IMR-90 (cell line): ENCODE measurements at regions not wholly inside any gene's neighbourhood (a gene's known extent, or its start where the extent isn't known, plus 50 kb on each side); places are given as distances from the start of the nearest gene placed in this dataset.

Source experiments
- ATAC-seq: fragments of 200-7000 bp; cut with Tn5 transposase; 2 replicates; pipeline ENCODE4 v1.9.1; 2020; ENCODE audit warnings: low read depth, mild to moderate bottlenecking, moderate library complexity
- BruUV-seq: library from RNA; stranded (reverse); fragments of 400-500 nt; replicated peaks from 2 replicates; lab custom pipeline; 2021; lab: Mats Ljungman, UMichigan
- CTCF ChIA-PET: fragments of 300-600 bp; formaldehyde crosslinking; extraction: SDS; loops from one replicate; lab custom pipeline; 2021; ENCODE audit warnings: antibody characterized with exemption; lab: Yijun Ruan, JAX
- POLR2A ChIA-PET: fragments of 300-600 bp; sonication (Branson Sonifier 250); formaldehyde crosslinking; loops from one replicate; lab custom pipeline; 2022; ENCODE audit warnings: antibody characterized with exemption; ENCODE audit not compliant: unreplicated experiment; lab: Charles Lee
- DNase-seq: peaks from one replicate; pipeline ENCODE4 v3.0.0; 2013
- H2AFZ ChIP-seq: replicated peaks from 2 replicates; pipeline ENCODE3; 2013; ENCODE audit warnings: low read length, mild to moderate bottlenecking; ENCODE audit not compliant: poor library complexity
- H2AK5ac ChIP-seq: 2 replicates; pipeline ENCODE4 v1.6.1; 2013; ENCODE audit warnings: low read depth, low read length, inconsistent platforms
- H2AK9ac ChIP-seq: replicated peaks from 2 replicates; pipeline ENCODE3; 2013; ENCODE audit warnings: mild to moderate bottlenecking, low read depth, low read length, moderate library complexity; ENCODE audit not compliant: poor library complexity
- H2BK120ac ChIP-seq: 2 replicates; pipeline ENCODE4 v1.6.1; 2013; ENCODE audit warnings: low read depth, low read length, inconsistent platforms
- H2BK15ac ChIP-seq: 3 replicates; pipeline ENCODE4 v1.6.1; 2013; ENCODE audit warnings: low read depth, low read length, inconsistent platforms
- H2BK20ac ChIP-seq: 2 replicates; pipeline ENCODE4 v1.6.1; 2013; ENCODE audit warnings: low read depth, mild to moderate bottlenecking, inconsistent platforms, low read length, moderate library complexity
- H2BK5ac ChIP-seq: 2 replicates; pipeline ENCODE4 v1.6.1; 2013; ENCODE audit warnings: mild to moderate bottlenecking, low read depth, low read length, inconsistent platforms; ENCODE audit not compliant: poor library complexity, severe bottlenecking
- H3K14ac ChIP-seq: replicated peaks from 2 replicates; pipeline ENCODE4 v1.6.1; 2013; ENCODE audit warnings: low read depth, low read length, inconsistent platforms
- H3K18ac ChIP-seq: 2 replicates; pipeline ENCODE4 v1.6.1; 2013; ENCODE audit warnings: low read depth, low read length, control low read depth
- H3K23ac ChIP-seq: 2 replicates; pipeline ENCODE4 v1.6.1; 2013; ENCODE audit warnings: low read depth, low read length, inconsistent platforms
- H3K27ac ChIP-seq: 2 replicates; pipeline ENCODE4 v1.5.1; 2013; ENCODE audit warnings: mild to moderate bottlenecking, control low read depth, low read length; ENCODE audit not compliant: insufficient read depth
- H3K27me3 ChIP-seq: 2 replicates; pipeline ENCODE4 v1.6.1; 2013; ENCODE audit warnings: low read length; ENCODE audit not compliant: control insufficient read depth, insufficient read depth
- H3K36me3 ChIP-seq: 2 replicates; pipeline ENCODE4 v1.6.1; 2013; ENCODE audit warnings: low read length, mixed read lengths; ENCODE audit not compliant: control insufficient read depth, insufficient read depth
- H3K4ac ChIP-seq: 2 replicates; pipeline ENCODE4 v1.6.1; 2013; ENCODE audit warnings: low read depth, low read length, inconsistent platforms
- H3K4me1 ChIP-seq: 2 replicates; pipeline ENCODE4 v1.6.1; 2013; ENCODE audit warnings: low read length, mixed read lengths; ENCODE audit not compliant: control insufficient read depth, insufficient read depth
- H3K4me2 ChIP-seq: 2 replicates; pipeline ENCODE4 v1.6.1; 2013; ENCODE audit warnings: low read depth, mild to moderate bottlenecking, control low read depth, low read length, moderate library complexity
- H3K4me3 ChIP-seq: 2 replicates; pipeline ENCODE4 v1.5.1; 2013; ENCODE audit warnings: low read depth, mild to moderate bottlenecking, control low read depth, low read length, moderate library complexity; ENCODE audit not compliant: insufficient read depth
- H3K56ac ChIP-seq: 2 replicates; pipeline ENCODE4 v1.6.1; 2013; ENCODE audit warnings: low read length, inconsistent platforms; ENCODE audit not compliant: insufficient read depth; ENCODE audit errors: extremely low read depth
- H3K79me1 ChIP-seq, 2 experiments: 2 replicates each; pipeline ENCODE4 v1.6.1; 2013; ENCODE audit warnings: low read length in 2 of 2, inconsistent platforms in 1 of 2, low read depth in 1 of 2
- H3K9ac ChIP-seq: 2 replicates; pipeline ENCODE4 v1.6.1; 2013; ENCODE audit warnings: low read depth, low read length, control low read depth
- H3K9me1 ChIP-seq: 2 replicates; pipeline ENCODE4 v1.6.1; 2013; ENCODE audit warnings: low read length, inconsistent platforms; ENCODE audit not compliant: insufficient read depth
- H3K9me3 ChIP-seq: 2 replicates; pipeline ENCODE4 v1.6.1; 2013; ENCODE audit warnings: low read length; ENCODE audit not compliant: control insufficient read depth, insufficient read depth
- H4K20me1 ChIP-seq: 2 replicates; pipeline ENCODE4 v1.6.1; 2013; ENCODE audit warnings: low read length, inconsistent platforms; ENCODE audit not compliant: insufficient read depth
- H4K5ac ChIP-seq: 2 replicates; pipeline ENCODE4 v1.6.1; 2013; ENCODE audit warnings: mild to moderate bottlenecking, low read depth, low read length, control low read depth
- H4K8ac ChIP-seq, 2 experiments: 2 replicates each; pipeline ENCODE4 v1.6.1; 2013; ENCODE audit warnings: low read depth in 2 of 2, low read length in 2 of 2, control low read depth in 1 of 2, inconsistent platforms in 1 of 2
- H4K91ac ChIP-seq: 2 replicates; pipeline ENCODE4 v1.6.1; 2013; ENCODE audit warnings: low read depth, low read length, inconsistent platforms; ENCODE audit not compliant: insufficient read depth
- BHLHE40 ChIP-seq: fragments of 150-350 bp; IDR thresholded peaks from 2 replicates; pipeline ENCODE4 v1.6.1; 2016; ENCODE audit warnings: mild to moderate bottlenecking, low read depth, low read length
- CEBPB ChIP-seq: IDR thresholded peaks from 2 replicates; pipeline ENCODE4 v1.6.1; 2012; ENCODE audit warnings: low read depth, low read length, improper control_type of control experiment
- CHD1 ChIP-seq: IDR thresholded peaks from 2 replicates; pipeline ENCODE4 v1.6.1; 2012; ENCODE audit warnings: low read depth, low read length, improper control_type of control experiment
- CTCF ChIP-seq: conservative IDR thresholded peaks from 2 replicates; pipeline ENCODE4 v1.5.1; 2012; ENCODE audit warnings: mild to moderate bottlenecking, low read depth, low read length, improper control_type of control experiment
- FOS ChIP-seq: fragments of 150-350 bp; IDR thresholded peaks from 2 replicates; pipeline ENCODE4 v1.6.1; 2016; ENCODE audit warnings: low read depth, low read length
- MAFK ChIP-seq: IDR thresholded peaks from 2 replicates; pipeline ENCODE4 v1.6.1; 2012; ENCODE audit warnings: low read depth, low read length, improper control_type of control experiment
- MAZ ChIP-seq: IDR thresholded peaks from 2 replicates; pipeline ENCODE4 v1.6.1; 2012; ENCODE audit warnings: low read depth, mild to moderate bottlenecking, low read length, improper control_type of control experiment, moderate library complexity, borderline replicate concordance
- MXI1 ChIP-seq: IDR thresholded peaks from 2 replicates; pipeline ENCODE4 v1.6.1; 2012; ENCODE audit warnings: low read depth, mild to moderate bottlenecking, low read length, moderate library complexity, borderline replicate concordance
- NFE2L2 ChIP-seq: fragments of 150-350 bp; IDR thresholded peaks from 2 replicates; pipeline ENCODE4 v1.6.1; 2016; ENCODE audit warnings: low read depth, mild to moderate bottlenecking, low read length
- POLR2A ChIP-seq: IDR thresholded peaks from 2 replicates; pipeline ENCODE4 v1.6.1; 2012; ENCODE audit warnings: mild to moderate bottlenecking, low read depth, low read length
- RAD21 ChIP-seq: IDR thresholded peaks from 2 replicates; pipeline ENCODE4 v1.6.1; 2012; ENCODE audit warnings: low read length, improper control_type of control experiment
- RCOR1 ChIP-seq: IDR thresholded peaks from 2 replicates; pipeline ENCODE4 v1.6.1; 2012; ENCODE audit warnings: mild to moderate bottlenecking, low read length, improper control_type of control experiment; ENCODE audit not compliant: insufficient replicate concordance
- RFX5 ChIP-seq: IDR thresholded peaks from 2 replicates; pipeline ENCODE4 v1.8.0; 2012; ENCODE audit warnings: low read depth, mild to moderate bottlenecking, low read length, moderate library complexity
- SMC3 ChIP-seq: fragments of 150-350 bp; IDR thresholded peaks from 2 replicates; pipeline ENCODE4 v1.6.1; 2016; ENCODE audit warnings: low read depth, mild to moderate bottlenecking, antibody characterized with exemption, low read length, moderate library complexity
- WGBS, 2 experiments: methylation state at CpG; one replicate each; pipeline versions ENCODE4 v1.1.5 to v1.1.7; 2013; ENCODE audit warnings: missing lambda C conversion rate in 2 of 2; ENCODE audit not compliant: insufficient read length in 1 of 2; ENCODE audit errors: extremely low coverage in 2 of 2; 5-methylcytosine and 5-hydroxymethylcytosine counted together
- dilution Hi-C: fragments of 300-500 bp; cut with HindIII; formaldehyde crosslinking; loops from one replicate; pipeline ENCODE4 v1.14.3; 2018; ENCODE audit warnings: low sequenced_read_pairs; ENCODE audit not compliant: unreplicated experiment
- in situ Hi-C: fragments of 300-500 bp; cut with MboI; formaldehyde crosslinking; loops from 3 replicates; pipeline ENCODE4 v1.14.3; 2019; ENCODE audit warnings: low sequenced_read_pairs, inconsistent platforms, mixed read lengths
- intact Hi-C: fragments of 100-400 bp; cut with micrococcal nuclease; formaldehyde crosslinking; loops from 2 replicates; pipeline ENCODE4 v1.10.0; 2022
- TF ChIP-seq, protein P1 (sequence below): fragments of 150-350 bp; IDR thresholded peaks from 2 replicates; pipeline ENCODE4 v1.6.1; 2017; ENCODE audit warnings: mild to moderate bottlenecking, antibody characterized with exemption, low read length, low read depth
- TF ChIP-seq, protein P2 (sequence below): fragments of 150-350 bp; IDR thresholded peaks from 2 replicates; pipeline ENCODE4 v1.6.1; 2016; ENCODE audit warnings: low read depth, mild to moderate bottlenecking, low read length, moderate library complexity, borderline replicate concordance

- H3K18ac ChIP-seq, result no peak overlapping the region
- DNase-seq (no peak), ATAC-seq (no peak)
- no peaks in the 10 kb centered on the region for H3K4me1 ChIP-seq
- no TSS peak for BruUV-seq
- H3K9me3 ChIP-seq, result peaks cover 2% of the 10 kb centered on the region; the same call in 1 of the 2 replicates
- H3K79me1 ChIP-seq, result no peaks in the 10 kb centered on the region
- H2AK9ac ChIP-seq, result no peak overlapping the region
- no peak overlapping the region for H2AFZ ChIP-seq
- POLR2A ChIA-PET, result no interaction called here
- H3K14ac ChIP-seq, result no peak overlapping the region
- WGBS, 2 experiments, result 85% methylated on average over 3 of the region's 6 CpGs; no CpG with 5 or more reads in 1 of the 2 experiments
- H4K91ac ChIP-seq, result no peak overlapping the region
- no peaks in the 10 kb centered on the region for H3K9me1 ChIP-seq
- no peak overlapping the region for H3K4ac ChIP-seq
- no peaks in the 10 kb centered on the region for H3K36me3 ChIP-seq
- in situ Hi-C loops (no loop called here), intact Hi-C loops (no loop called here), dilution Hi-C loops (no loop called here)
- H2BK20ac ChIP-seq, result no peak overlapping the region
- no peak overlapping the region for H3K4me2 ChIP-seq
- H4K5ac ChIP-seq, result no peak overlapping the region
- no peak overlapping the region for H2BK15ac ChIP-seq
- no peak overlapping the region for H3K9ac ChIP-seq
- no peak overlapping the region for H2AK5ac ChIP-seq
- H3K4me3 ChIP-seq, result no peak overlapping the region
- TF ChIP-seq FOS (no peak), MAZ (no peak), BHLHE40 (no peak), CEBPB (no peak), SMC3 (no peak), CTCF (no peak), POLR2A (no peak), CHD1 (no peak), MAFK (no peak), NFE2L2 (no peak), RCOR1 (no peak), RAD21 (no peak), MXI1 (no peak), RFX5 (no peak)
- TF ChIP-seq, protein P1, sequence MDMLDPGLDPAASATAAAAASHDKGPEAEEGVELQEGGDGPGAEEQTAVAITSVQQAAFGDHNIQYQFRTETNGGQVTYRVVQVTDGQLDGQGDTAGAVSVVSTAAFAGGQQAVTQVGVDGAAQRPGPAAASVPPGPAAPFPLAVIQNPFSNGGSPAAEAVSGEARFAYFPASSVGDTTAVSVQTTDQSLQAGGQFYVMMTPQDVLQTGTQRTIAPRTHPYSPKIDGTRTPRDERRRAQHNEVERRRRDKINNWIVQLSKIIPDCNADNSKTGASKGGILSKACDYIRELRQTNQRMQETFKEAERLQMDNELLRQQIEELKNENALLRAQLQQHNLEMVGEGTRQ, result no peak
- TF ChIP-seq, protein P2, sequence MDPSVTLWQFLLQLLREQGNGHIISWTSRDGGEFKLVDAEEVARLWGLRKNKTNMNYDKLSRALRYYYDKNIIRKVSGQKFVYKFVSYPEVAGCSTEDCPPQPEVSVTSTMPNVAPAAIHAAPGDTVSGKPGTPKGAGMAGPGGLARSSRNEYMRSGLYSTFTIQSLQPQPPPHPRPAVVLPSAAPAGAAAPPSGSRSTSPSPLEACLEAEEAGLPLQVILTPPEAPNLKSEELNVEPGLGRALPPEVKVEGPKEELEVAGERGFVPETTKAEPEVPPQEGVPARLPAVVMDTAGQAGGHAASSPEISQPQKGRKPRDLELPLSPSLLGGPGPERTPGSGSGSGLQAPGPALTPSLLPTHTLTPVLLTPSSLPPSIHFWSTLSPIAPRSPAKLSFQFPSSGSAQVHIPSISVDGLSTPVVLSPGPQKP, result no peak
- no peak overlapping the region for H2BK120ac ChIP-seq
- no peak overlapping the region for H4K8ac ChIP-seq
- no peak overlapping the region for H3K23ac ChIP-seq
- H3K27ac ChIP-seq, result no peak overlapping the region
- no peaks in the 10 kb centered on the region; the same call in 1 of the 2 replicates for H3K27me3 ChIP-seq
- CTCF ChIA-PET, result no interaction called here
- no peak overlapping the region for H3K56ac ChIP-seq
- H2BK5ac ChIP-seq, result no peak overlapping the region
- no peaks in the 10 kb centered on the region for H4K20me1 ChIP-seq
These were observed 332.1 kb downstream of the CTTN start for GRCh38 chr11:70730411-70730810.
